GM23338 (cell line): ENCODE measurements at regions not wholly inside any gene's neighbourhood (a gene's known extent, or its start where the extent isn't known, plus 50 kb on each side); places are given as distances from the start of the nearest gene placed in this dataset.

Source experiments
- ATAC-seq: fragments of 200-7000 bp; cut with Tn5 transposase; 3 replicates; pipeline ENCODE4 v1.9.1; 2020
- DNase-seq: peaks from one replicate; pipeline ENCODE4 v3.0.0-alpha.2; 2015; ENCODE audit warnings: low spot score
- H2AFZ ChIP-seq: fragments of 200-600 bp; sonication (generic); 2 replicates; pipeline ENCODE4 v1.8.0; 2016; ENCODE audit warnings: antibody characterized with exemption, mild to moderate bottlenecking, moderate library complexity
- H3F3A ChIP-seq: fragments of 200-600 bp; sonication (generic); replicated peaks from 2 replicates; pipeline ENCODE4 v1.8.0; 2017; ENCODE audit warnings: antibody characterized with exemption, mixed run types, low read depth
- H3K27ac ChIP-seq: fragments of 200-600 bp; sonication (generic); 2 replicates; pipeline ENCODE4 v1.6.1; 2016; ENCODE audit warnings: low read depth
- H3K27me3 ChIP-seq: fragments of 200-600 bp; sonication (generic); 2 replicates; pipeline ENCODE4 v1.8.0; 2016; ENCODE audit warnings: mild to moderate bottlenecking, mixed run types, moderate library complexity; ENCODE audit not compliant: insufficient read depth
- H3K36me3 ChIP-seq: fragments of 200-600 bp; sonication (generic); 2 replicates; pipeline ENCODE4 v1.8.0; 2016; ENCODE audit warnings: mild to moderate bottlenecking; ENCODE audit not compliant: insufficient read depth
- H3K4me1 ChIP-seq: fragments of 200-600 bp; sonication (generic); 2 replicates; pipeline ENCODE4 v1.8.0; 2016; ENCODE audit warnings: mild to moderate bottlenecking, moderate library complexity; ENCODE audit not compliant: insufficient read depth
- H3K4me2 ChIP-seq: fragments of 200-600 bp; sonication (generic); 2 replicates; pipeline ENCODE4 v1.7.1; 2017; ENCODE audit warnings: mixed run types
- H3K4me3 ChIP-seq: fragments of 200-600 bp; sonication (generic); 2 replicates; pipeline ENCODE4 v1.6.1; 2016; ENCODE audit warnings: mixed run types
- H3K79me2 ChIP-seq: fragments of 200-600 bp; sonication (generic); replicated peaks from 2 replicates; pipeline ENCODE4 v1.8.0; 2017; ENCODE audit warnings: mild to moderate bottlenecking; ENCODE audit not compliant: insufficient read depth
- H3K9me2 ChIP-seq: fragments of 200-600 bp; sonication (generic); 2 replicates; pipeline ENCODE4 v1.8.0; 2017; ENCODE audit not compliant: insufficient read depth
- H4K20me1 ChIP-seq: fragments of 200-600 bp; sonication (generic); replicated peaks from 2 replicates; pipeline ENCODE4 v1.8.0; 2017; ENCODE audit warnings: mild to moderate bottlenecking; ENCODE audit not compliant: insufficient read depth
- H3K27ac Mint-ChIP-seq: 2 replicates; pipeline ENCODE4 v1.8.0; 2020; ENCODE audit warnings: inconsistent platforms, mild to moderate bottlenecking, moderate library complexity, mixed read lengths
- H3K27me3 Mint-ChIP-seq: 3 replicates; pipeline ENCODE4 v1.8.0; 2022; ENCODE audit warnings: low read depth, mild to moderate bottlenecking, moderate library complexity, mixed read lengths, inconsistent platforms; ENCODE audit not compliant: insufficient read depth, poor library complexity
- H3K36me3 Mint-ChIP-seq: 3 replicates; pipeline ENCODE4 v1.8.0; 2021; ENCODE audit warnings: low read depth, mild to moderate bottlenecking, inconsistent platforms, moderate library complexity, mixed read lengths
- H3K4me1 Mint-ChIP-seq: 3 replicates; pipeline ENCODE4 v1.8.0; 2020; ENCODE audit warnings: mild to moderate bottlenecking, inconsistent platforms, mixed read lengths
- H3K4me3 Mint-ChIP-seq: 3 replicates; pipeline ENCODE4 v1.8.0; 2021; ENCODE audit warnings: moderate library complexity, mild to moderate bottlenecking, inconsistent platforms, mixed read lengths
- H3K9me3 Mint-ChIP-seq: 3 replicates; pipeline ENCODE4 v1.8.0; 2020; ENCODE audit warnings: moderate library complexity, mild to moderate bottlenecking, inconsistent platforms, mixed read lengths
- CREB1 ChIP-seq: fragments of 250-450 bp; sonication (Bioruptor Pico); IDR thresholded peaks from 2 replicates; pipeline ENCODE4 v1.5.0; 2020; ENCODE audit warnings: low read depth, mild to moderate bottlenecking, moderate library complexity
- CTCF ChIP-seq, 2 experiments: fragments of 200-600 bp in 1 of 2; sonication (generic) in 1 of 2; conservative IDR thresholded peaks; 2 replicates each; pipeline versions ENCODE4 v1.5.1 to v1.6.1; 2016 to 2017; ENCODE audit warnings: antibody characterized with exemption in 2 of 2, low read depth in 2 of 2, mild to moderate bottlenecking in 2 of 2, moderate library complexity in 1 of 2
- ETS1 ChIP-seq: IDR thresholded peaks from 2 replicates; pipeline ENCODE4 v1.6.1; 2016; ENCODE audit warnings: antibody characterized with exemption
- EZH2 ChIP-seq: fragments of 200-600 bp; sonication (generic); IDR thresholded peaks from one replicate; pipeline ENCODE4 v1.8.0; 2017; ENCODE audit warnings: antibody characterized with exemption, mild to moderate bottlenecking, low read depth; ENCODE audit not compliant: unreplicated experiment
- EZH2phosphoT487 ChIP-seq: fragments of 200-600 bp; sonication (generic); IDR thresholded peaks from one replicate; pipeline ENCODE4 v1.8.1; 2018; ENCODE audit warnings: antibody characterized with exemption; ENCODE audit not compliant: unreplicated experiment
- JUNB ChIP-seq: IDR thresholded peaks from one replicate; pipeline ENCODE4 v1.6.1; 2016; ENCODE audit warnings: antibody characterized with exemption; ENCODE audit not compliant: unreplicated experiment
- NANOG ChIP-seq: IDR thresholded peaks from 2 replicates; pipeline ENCODE4 v1.6.1; 2016; ENCODE audit warnings: antibody characterized with exemption, borderline replicate concordance
- POLR2AphosphoS5 ChIP-seq: IDR thresholded peaks from 2 replicates; pipeline ENCODE4 v1.6.1; 2016; ENCODE audit warnings: antibody characterized with exemption, low read depth
- REST ChIP-seq: IDR thresholded peaks from one replicate; pipeline ENCODE4 v1.6.1; 2018; ENCODE audit warnings: antibody characterized with exemption; ENCODE audit not compliant: unreplicated experiment
- STAT1 ChIP-seq: IDR thresholded peaks from one replicate; pipeline ENCODE4 v1.6.1; 2016; ENCODE audit warnings: antibody characterized with exemption; ENCODE audit not compliant: unreplicated experiment
- ZNF114 ChIP-seq: fragments of 250-450 bp; sonication (Bioruptor Pico); IDR thresholded peaks from 2 replicates; pipeline ENCODE4 v1.5.0; 2020; ENCODE audit warnings: mild to moderate bottlenecking, moderate library complexity
- ZNF331 ChIP-seq: fragments of 250-450 bp; sonication (Bioruptor Pico); IDR thresholded peaks from 2 replicates; pipeline ENCODE4 v1.5.0; 2020; ENCODE audit warnings: low read depth, mild to moderate bottlenecking, moderate library complexity
- ZNF462 ChIP-seq: fragments of 250-450 bp; sonication (Bioruptor Pico); IDR thresholded peaks from 2 replicates; pipeline ENCODE4 v1.5.0; 2020; ENCODE audit warnings: mild to moderate bottlenecking, moderate library complexity

DNA sequence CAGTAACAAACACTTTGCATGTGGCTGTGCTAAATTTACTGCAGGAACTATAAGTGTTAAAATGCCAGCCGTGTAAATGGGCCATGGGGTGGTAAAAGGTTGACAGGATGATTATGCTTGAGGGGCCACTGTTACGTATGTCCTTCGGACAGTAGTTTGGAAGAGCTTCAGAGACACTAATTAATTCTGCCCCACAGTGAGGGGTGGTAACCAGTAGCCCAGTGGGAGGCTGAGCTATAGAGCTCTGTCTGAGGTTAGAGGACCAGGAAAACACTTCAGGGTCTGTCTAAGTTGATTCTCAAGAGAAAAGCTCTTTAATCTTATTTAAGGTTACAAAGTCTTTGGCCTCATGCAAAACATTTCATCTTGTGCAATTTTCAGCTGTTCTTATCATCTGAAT, 176.6 kb downstream of the DMRTA1 start:
- peak; percentile 63 for ATAC-seq
- Histone ChIP-seq H3K4me3 (no peak overlapping the region), H3K4me2 (no peak overlapping the region), H3K36me3 (no peaks in the 10 kb centered on the region), H3K9me2 (peaks cover 6% of the 10 kb centered on the region; the same call in 1 of the 2 replicates), H3K79me2 (no peaks in the 10 kb centered on the region), H2AFZ (no peak overlapping the region; the same call in 1 of the 2 replicates), H4K20me1 (no peaks in the 10 kb centered on the region), H3K4me1 (peaks cover 8% of the 10 kb centered on the region; the same call in 1 of the 2 replicates), H3K27ac (no peak overlapping the region), H3F3A (no peaks in the 10 kb centered on the region), H3K27me3 (no peaks in the 10 kb centered on the region)
- DNase-seq, result no peak
- H3K27ac Mint-ChIP-seq, result no peak overlapping the region
- H3K36me3 Mint-ChIP-seq, result peaks cover 4% of the 10 kb centered on the region; the same call in 2 of the 3 replicates
- H3K27me3 Mint-ChIP-seq, result no peaks in the 10 kb centered on the region
- no peak overlapping the region for H3K4me3 Mint-ChIP-seq
- peaks cover 7% of the 10 kb centered on the region for H3K9me3 Mint-ChIP-seq
- peaks cover 14% of the 10 kb centered on the region for H3K4me1 Mint-ChIP-seq
- no peak for TF ChIP-seq CTCF (conservative IDR thresholded peaks at IDR 0.05; ENCODE audit: low read depth in 2 of 2)
- TF ChIP-seq REST, result no peak
- TF ChIP-seq ETS1, result no peak
- TF ChIP-seq ZNF114 (CRISPR knock-in tag), result no peak
- TF ChIP-seq ZNF331 (CRISPR knock-in tag), result no peak
- TF ChIP-seq EZH2, result no peak
- TF ChIP-seq CREB1 (CRISPR knock-in tag), result no peak
- no peak for TF ChIP-seq ZNF462 (CRISPR knock-in tag)
- no peak for TF ChIP-seq JUNB
- no peak for TF ChIP-seq POLR2AphosphoS5
- no peak for TF ChIP-seq NANOG
- no peak for TF ChIP-seq STAT1
- TF ChIP-seq EZH2phosphoT487, result no peak
